Calu3 (cell line): ENCODE measurements at regions not wholly inside any gene's neighbourhood (a gene's known extent, or its start where the extent isn't known, plus 50 kb on each side); places are given as distances from the start of the nearest gene placed in this dataset.

Experiments used
- BruUV-seq: library from RNA; stranded (reverse); fragments of 400-500 nt; replicated peaks from 2 replicates; lab custom pipeline; 2021; lab: Mats Ljungman, UMichigan
- CTCF ChIA-PET: fragments of 300-600 bp; sonication (Branson Sonifier 250); formaldehyde crosslinking; loops from one replicate; lab custom pipeline; 2022; ENCODE audit warnings: antibody characterized with exemption; lab: Charles Lee
- DNase-seq: peaks from one replicate; pipeline ENCODE4 v3.0.0; 2022
- H3K27ac Mint-ChIP-seq: one replicate; pipeline ENCODE4 v1.8.0; 2022; ENCODE audit warnings: mixed read lengths; ENCODE audit not compliant: unreplicated experiment
- H3K27me3 Mint-ChIP-seq: one replicate; pipeline ENCODE4 v1.8.0; 2022; ENCODE audit warnings: mixed read lengths; ENCODE audit not compliant: unreplicated experiment
- H3K36me3 Mint-ChIP-seq: one replicate; pipeline ENCODE4 v1.8.0; 2022; ENCODE audit warnings: mild to moderate bottlenecking, moderate library complexity, mixed read lengths; ENCODE audit not compliant: insufficient read depth, unreplicated experiment
- H3K4me1 Mint-ChIP-seq: one replicate; pipeline ENCODE4 v1.8.0; 2022; ENCODE audit warnings: mild to moderate bottlenecking, low read depth, mixed read lengths; ENCODE audit not compliant: unreplicated experiment
- H3K4me3 Mint-ChIP-seq: one replicate; pipeline ENCODE4 v1.8.0; 2022; ENCODE audit warnings: mild to moderate bottlenecking, low read depth, moderate library complexity, mixed read lengths; ENCODE audit not compliant: unreplicated experiment
- H3K9me3 Mint-ChIP-seq: one replicate; pipeline ENCODE4 v1.8.0; 2022; ENCODE audit warnings: low read depth, mixed read lengths; ENCODE audit not compliant: unreplicated experiment
- intact Hi-C: fragments of 100-400 bp; cut with micrococcal nuclease; formaldehyde crosslinking; loops from one replicate; pipeline ENCODE4 v1.10.0; 2022; ENCODE audit not compliant: unreplicated experiment
- TF ChIP-seq, protein P1 (sequence below): fragments of 200-600 bp; IDR thresholded peaks from one replicate; pipeline ENCODE4 v1.8.0; 2022; ENCODE audit warnings: antibody characterized with exemption; ENCODE audit not compliant: unreplicated experiment

DNA sequence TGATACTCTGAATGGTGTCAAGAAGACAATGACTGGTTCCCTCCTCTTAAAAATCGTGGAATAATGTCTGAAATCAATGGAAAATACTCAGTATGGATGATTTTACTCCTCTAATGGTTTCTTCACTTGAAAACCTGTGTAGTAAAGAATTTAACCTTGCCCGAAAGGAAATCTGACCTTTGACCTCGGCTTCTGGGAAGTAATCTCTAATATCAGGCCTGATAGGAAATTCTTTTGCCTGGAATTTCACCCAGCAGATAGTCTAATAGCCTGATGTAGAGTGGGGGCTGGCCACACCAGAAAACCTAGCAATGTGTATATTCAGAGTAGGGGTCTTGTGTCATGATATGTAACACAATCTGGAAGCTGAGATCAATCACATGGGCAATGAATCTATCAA lies 91.5 kb upstream of the GOLIM4 start:
- BruUV-seq = no TSS peak
- H3K27me3 Mint-ChIP-seq = no peaks in the 10 kb centered on the region
- CTCF ChIA-PET = interaction anchor here (0.6 kb wide), 1 partner anchor 282 kb away, joined by 3 read pairs; no protein-coding TSS in a partner anchor
- peaks cover 16% of the 10 kb centered on the region for H3K4me1 Mint-ChIP-seq
- H3K4me3 Mint-ChIP-seq = no peak overlapping the region
- no peak for DNase-seq
- H3K36me3 Mint-ChIP-seq = no peaks in the 10 kb centered on the region
- no peaks in the 10 kb centered on the region for H3K9me3 Mint-ChIP-seq
- no peak overlapping the region for H3K27ac Mint-ChIP-seq
- intact Hi-C loops = no loop called here
- TF ChIP-seq, protein P1, sequence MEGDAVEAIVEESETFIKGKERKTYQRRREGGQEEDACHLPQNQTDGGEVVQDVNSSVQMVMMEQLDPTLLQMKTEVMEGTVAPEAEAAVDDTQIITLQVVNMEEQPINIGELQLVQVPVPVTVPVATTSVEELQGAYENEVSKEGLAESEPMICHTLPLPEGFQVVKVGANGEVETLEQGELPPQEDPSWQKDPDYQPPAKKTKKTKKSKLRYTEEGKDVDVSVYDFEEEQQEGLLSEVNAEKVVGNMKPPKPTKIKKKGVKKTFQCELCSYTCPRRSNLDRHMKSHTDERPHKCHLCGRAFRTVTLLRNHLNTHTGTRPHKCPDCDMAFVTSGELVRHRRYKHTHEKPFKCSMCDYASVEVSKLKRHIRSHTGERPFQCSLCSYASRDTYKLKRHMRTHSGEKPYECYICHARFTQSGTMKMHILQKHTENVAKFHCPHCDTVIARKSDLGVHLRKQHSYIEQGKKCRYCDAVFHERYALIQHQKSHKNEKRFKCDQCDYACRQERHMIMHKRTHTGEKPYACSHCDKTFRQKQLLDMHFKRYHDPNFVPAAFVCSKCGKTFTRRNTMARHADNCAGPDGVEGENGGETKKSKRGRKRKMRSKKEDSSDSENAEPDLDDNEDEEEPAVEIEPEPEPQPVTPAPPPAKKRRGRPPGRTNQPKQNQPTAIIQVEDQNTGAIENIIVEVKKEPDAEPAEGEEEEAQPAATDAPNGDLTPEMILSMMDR = no peak

DNA sequence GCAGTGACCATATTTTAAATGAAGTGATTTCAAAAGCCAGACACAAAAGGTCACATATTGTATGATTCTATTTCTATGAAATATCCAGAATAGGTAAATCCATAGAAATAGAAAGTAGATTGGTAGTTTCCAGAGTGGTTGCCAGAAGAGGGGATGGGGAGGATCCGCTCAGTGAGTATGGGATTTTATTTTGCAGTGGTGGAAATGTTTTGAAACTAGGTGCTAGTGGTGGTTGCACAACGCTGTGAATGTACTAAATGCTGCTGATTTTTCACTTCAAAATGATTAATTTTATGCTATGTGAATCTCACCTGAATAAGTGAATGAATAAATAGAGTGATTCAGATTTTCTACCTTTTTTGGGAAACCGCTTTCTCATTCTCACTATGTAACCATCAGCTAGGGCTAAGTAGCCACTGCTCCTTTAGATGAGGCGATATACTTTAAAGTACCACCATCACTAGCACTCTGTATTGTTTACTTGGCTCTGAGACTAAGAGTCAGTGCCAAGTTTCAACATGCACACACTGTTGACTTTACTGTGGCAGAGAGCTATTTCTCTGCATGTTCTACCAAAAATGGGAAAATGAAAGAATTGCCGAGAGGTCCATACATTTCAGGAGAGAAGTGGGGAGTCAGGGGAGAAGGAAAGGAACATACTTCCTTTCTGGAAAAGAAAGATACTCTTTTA lies 90.7 kb upstream of the GOLIM4 start:
- TF ChIP-seq, protein P1 = no peak

DNA sequence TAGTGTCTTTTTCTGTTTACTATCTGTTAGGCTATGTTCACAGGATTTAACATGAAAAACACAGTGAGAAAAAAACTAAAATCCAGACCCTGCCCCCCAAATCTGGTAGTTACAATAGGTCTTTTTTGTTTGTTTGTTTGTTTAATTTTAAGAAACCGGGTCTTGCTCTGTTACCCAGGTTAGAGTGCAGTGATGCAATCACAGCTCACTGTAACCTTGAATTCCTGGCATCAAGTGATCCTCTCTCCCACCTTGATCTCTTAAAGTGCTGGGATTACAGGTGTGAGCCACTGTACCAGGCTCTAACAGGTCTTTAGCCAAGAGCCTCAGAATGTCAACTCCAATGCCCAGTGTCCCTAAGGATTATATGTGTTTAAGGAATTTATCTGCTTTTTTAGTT lies 88.0 kb upstream of the GOLIM4 start:
- no peak overlapping the region for H3K4me3 Mint-ChIP-seq
- no peaks in the 10 kb centered on the region for H3K36me3 Mint-ChIP-seq
- H3K9me3 Mint-ChIP-seq = no peaks in the 10 kb centered on the region
- TF ChIP-seq, protein P1 = no peak
- no peak overlapping the region for H3K27ac Mint-ChIP-seq
- H3K4me1 Mint-ChIP-seq = peaks cover 11% of the 10 kb centered on the region
- no peak for DNase-seq
- CTCF ChIA-PET = interaction anchor here (0.6 kb wide), 1 partner anchor 52 kb away, joined by 4 read pairs; no protein-coding TSS in a partner anchor
- no TSS peak for BruUV-seq
- intact Hi-C loops = no loop called here
- no peaks in the 10 kb centered on the region for H3K27me3 Mint-ChIP-seq

More for the DNA sequence above, 90.7 kb upstream of the GOLIM4 start:
- Mint-ChIP-seq H3K4me1 (peaks cover 11% of the 10 kb centered on the region), H3K27ac (no peak overlapping the region), H3K4me3 (no peak overlapping the region), H3K27me3 (no peaks in the 10 kb centered on the region), H3K36me3 (no peaks in the 10 kb centered on the region), H3K9me3 (no peaks in the 10 kb centered on the region)
- intact Hi-C loops = no loop called here
- CTCF ChIA-PET = interaction anchor here (0.6 kb wide), 2 partner anchors 90 to 283 kb away, joined by 3 to 4 read pairs; no protein-coding TSS in a partner anchor
- BruUV-seq = no TSS peak
- DNase-seq = no peak

DNA sequence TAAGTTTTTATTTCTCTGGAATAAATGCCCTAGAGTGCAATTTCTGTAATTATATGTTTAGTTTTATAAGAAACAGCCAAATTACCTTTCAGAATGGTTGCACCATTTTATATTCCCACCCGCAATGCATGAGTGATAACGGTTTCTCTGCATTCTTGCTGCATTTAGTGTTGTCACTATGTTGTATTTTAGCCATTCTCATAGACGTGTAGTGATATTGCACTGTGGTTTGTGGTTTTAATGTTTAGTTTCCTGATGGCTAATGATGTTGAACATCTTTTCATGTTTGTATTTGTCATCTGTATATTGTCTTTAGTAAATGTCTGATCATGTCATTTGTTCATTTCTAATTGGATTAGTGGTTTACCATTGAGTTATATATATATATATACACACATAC lies 73.0 kb upstream of the GOLIM4 start:
- BruUV-seq = no TSS peak
- no peaks in the 10 kb centered on the region for H3K36me3 Mint-ChIP-seq
- CTCF ChIA-PET = no interaction called here
- no peaks in the 10 kb centered on the region for H3K27me3 Mint-ChIP-seq
- no peak overlapping the region for H3K27ac Mint-ChIP-seq
- H3K4me1 Mint-ChIP-seq = no peaks in the 10 kb centered on the region
- H3K4me3 Mint-ChIP-seq = no peak overlapping the region
- intact Hi-C loops = loop anchor here (5.0 kb wide), 1 partner anchor 241 kb away; no protein-coding TSS in a partner anchor
- DNase-seq = no peak
- H3K9me3 Mint-ChIP-seq = no peaks in the 10 kb centered on the region
- TF ChIP-seq, protein P1 = no peak
